SK-N-SH (cell line): ENCODE measurements at regions not wholly inside any gene's neighbourhood (a gene's known extent, or its start where the extent isn't known, plus 50 kb on each side); places are given as distances from the start of the nearest gene placed in this dataset.

ENCODE experiments used
- CTCF ChIA-PET: fragments of 300-600, 350-600 bp; formaldehyde crosslinking; extraction: SDS; loops from one replicate; lab custom pipeline; 2021; lab: Yijun Ruan, JAX
- POLR2A ChIA-PET: fragments of 350-600 bp; sonication (Branson Sonifier 250); formaldehyde crosslinking; extraction: SDS; loops from one replicate; lab custom pipeline; 2020; ENCODE audit warnings: antibody characterized with exemption, inconsistent platforms; lab: Yijun Ruan, JAX
- DNase-seq: peaks from one replicate; pipeline ENCODE4 v3.0.0; 2012
- H2AFZ ChIP-seq: fragments of 200-600 bp; sonication (generic); 2 replicates; pipeline ENCODE4 v1.8.1; 2016; ENCODE audit warnings: antibody characterized with exemption, mild to moderate bottlenecking, low read depth
- H3F3A ChIP-seq: fragments of 200-600 bp; sonication (generic); replicated peaks from 2 replicates; pipeline ENCODE3; 2016; ENCODE audit warnings: antibody characterized with exemption, mild to moderate bottlenecking; ENCODE audit not compliant: insufficient read depth
- H3K27ac ChIP-seq, 2 experiments: fragments of 200-500 bp in 1 of 2; fragments of 200-600 bp in 1 of 2; sonication (Bioruptor generic) in 1 of 2; sonication (generic), shearing (Covaris generic) in 1 of 2; 2 replicates each; pipeline versions ENCODE4 v1.5.1 to v1.6.1; 2014 to 2016; ENCODE audit warnings: low read depth in 2 of 2, inconsistent platforms in 1 of 2, low read length in 1 of 2, mild to moderate bottlenecking in 1 of 2, mixed read lengths in 1 of 2
- H3K27me3 ChIP-seq: fragments of 200-600 bp; sonication (generic), shearing (Covaris generic); 2 replicates; pipeline ENCODE4 v1.6.1; 2016; ENCODE audit warnings: mixed run types; ENCODE audit not compliant: insufficient read depth
- H3K36me3 ChIP-seq, 2 experiments: fragments of 200-500 bp in 1 of 2; fragments of 200-600 bp in 1 of 2; sonication (Bioruptor generic) in 1 of 2; sonication (generic) in 1 of 2; replicated peaks in 1 of 2; 2 replicates each; pipeline versions ENCODE3 to v1.5.1; 2014 to 2016; ENCODE audit warnings: low read length in 1 of 2, mild to moderate bottlenecking in 1 of 2; ENCODE audit not compliant: insufficient read depth in 2 of 2, control insufficient read depth in 1 of 2
- H3K4me1 ChIP-seq, 2 experiments: fragments of 200-500 bp in 1 of 2; fragments of 200-600 bp in 1 of 2; sonication (Bioruptor generic) in 1 of 2; sonication (generic), shearing (Covaris generic) in 1 of 2; 2 replicates each; pipeline versions ENCODE4 v1.5.1 to v1.6.1; 2014 to 2016; ENCODE audit warnings: low read depth in 1 of 2, low read length in 1 of 2, mixed run types in 1 of 2; ENCODE audit not compliant: insufficient read depth in 2 of 2, control insufficient read depth in 1 of 2
- H3K4me2 ChIP-seq: fragments of 200-600 bp; sonication (generic), shearing (Covaris generic); 2 replicates; pipeline ENCODE4 v1.6.1; 2017; ENCODE audit warnings: mixed run types
- H3K4me3 ChIP-seq, 2 experiments: fragments of 200-500 bp in 1 of 2; fragments of 200-600 bp in 1 of 2; sonication (Bioruptor generic) in 1 of 2; sonication (generic), shearing (Covaris generic) in 1 of 2; 2 replicates each; pipeline versions ENCODE4 v1.5.1 to v1.8.1; 2014 to 2016; ENCODE audit warnings: low read depth in 2 of 2, inconsistent platforms in 1 of 2, low read length in 1 of 2, mild to moderate bottlenecking in 1 of 2, mixed read lengths in 1 of 2, moderate library complexity in 1 of 2
- H3K79me2 ChIP-seq: fragments of 200-600 bp; sonication (generic); 2 replicates; pipeline ENCODE4 v1.8.1; 2017; ENCODE audit warnings: mild to moderate bottlenecking; ENCODE audit not compliant: insufficient read depth
- H3K9ac ChIP-seq: fragments of 200-600 bp; sonication (generic); 2 replicates; pipeline ENCODE4 v1.6.1; 2017; ENCODE audit warnings: mixed run types
- H3K9me2 ChIP-seq: fragments of 200-600 bp; sonication (generic); 2 replicates; pipeline ENCODE4 v1.6.1; 2017; ENCODE audit warnings: mixed run types
- H3K9me3 ChIP-seq: fragments of 200-600 bp; sonication (generic); 2 replicates; pipeline ENCODE4 v1.6.1; 2017; ENCODE audit warnings: mixed run types, mild to moderate bottlenecking, moderate library complexity
- H4K20me1 ChIP-seq: fragments of 200-600 bp; sonication (generic); 2 replicates; pipeline ENCODE4 v1.6.1; 2017; ENCODE audit warnings: mild to moderate bottlenecking, mixed run types; ENCODE audit not compliant: insufficient read depth
- CHD2 ChIP-seq: fragments of 150-350 bp; IDR thresholded peaks from 2 replicates; pipeline ENCODE4 v1.6.1; 2018; ENCODE audit warnings: low read length; ENCODE audit not compliant: partially characterized antibody
- ELF1 ChIP-seq: IDR thresholded peaks from 2 replicates; pipeline ENCODE4 v1.4.0; 2012
- EZH2phosphoT487 ChIP-seq: fragments of 200-600 bp; sonication (generic); IDR thresholded peaks from 2 replicates; pipeline ENCODE4 v1.6.1; 2017; ENCODE audit warnings: low read depth, mixed run types, mild to moderate bottlenecking, antibody characterized with exemption, moderate library complexity, borderline replicate concordance
- FOXJ3 ChIP-seq: sonication (generic); formaldehyde crosslinking; IDR thresholded peaks from 2 replicates; pipeline ENCODE4 v1.5.1; 2020; ENCODE audit warnings: mild to moderate bottlenecking, missing genetic modification reagents
- GATA2 ChIP-seq: sonication (generic); formaldehyde crosslinking; IDR thresholded peaks from 2 replicates; pipeline ENCODE4 v1.5.0; 2020; ENCODE audit warnings: mild to moderate bottlenecking, missing genetic modification reagents
- IRF3 ChIP-seq: fragments of 150-350 bp; IDR thresholded peaks from 2 replicates; pipeline ENCODE4 v1.6.1; 2016; ENCODE audit warnings: mild to moderate bottlenecking, low read depth, low read length
- JUND ChIP-seq: IDR thresholded peaks from 2 replicates; pipeline ENCODE4 v1.4.0; 2012
- MEF2A ChIP-seq: IDR thresholded peaks from 2 replicates; pipeline ENCODE4 v1.4.0; 2012; ENCODE audit warnings: low read depth, borderline replicate concordance
- MXI1 ChIP-seq: IDR thresholded peaks from 2 replicates; pipeline ENCODE4 v1.6.1; 2012; ENCODE audit warnings: mild to moderate bottlenecking, low read depth, low read length, improper control_type of control experiment
- NRF1 ChIP-seq: IDR thresholded peaks from 2 replicates; pipeline ENCODE4 v1.6.1; 2012; ENCODE audit warnings: low read depth, mild to moderate bottlenecking, low read length
- POLR2AphosphoS5 ChIP-seq: IDR thresholded peaks from 2 replicates; pipeline ENCODE4 v1.6.1; 2012; ENCODE audit warnings: low read depth, low read length
- RAD21 ChIP-seq: IDR thresholded peaks from 2 replicates; pipeline ENCODE4 v1.6.1; 2012; ENCODE audit warnings: mild to moderate bottlenecking, low read length
- RCOR1 ChIP-seq: fragments of 150-350 bp; IDR thresholded peaks from 2 replicates; pipeline ENCODE4 v1.6.1; 2017; ENCODE audit warnings: antibody characterized with exemption, low read length
- RFX5 ChIP-seq: IDR thresholded peaks from 2 replicates; pipeline ENCODE4 v1.6.1; 2012; ENCODE audit warnings: mild to moderate bottlenecking, improper control_type of control experiment, low read length
- RXRA ChIP-seq: IDR thresholded peaks from 2 replicates; pipeline ENCODE4 v1.4.0; 2012; ENCODE audit warnings: low read depth, mild to moderate bottlenecking, borderline replicate concordance
- SIN3A ChIP-seq: IDR thresholded peaks from 2 replicates; pipeline ENCODE4 v1.6.1; 2012; ENCODE audit warnings: low read depth, mild to moderate bottlenecking, low read length, moderate library complexity, borderline replicate concordance
- TCF12 ChIP-seq: IDR thresholded peaks from 2 replicates; pipeline ENCODE4 v1.4.0; 2012
- TEAD4 ChIP-seq: IDR thresholded peaks from 2 replicates; pipeline ENCODE4 v1.4.0; 2012; ENCODE audit warnings: mild to moderate bottlenecking, borderline replicate concordance; ENCODE audit not compliant: insufficient read depth
- WGBS: methylation state at CpG from one replicate; pipeline ENCODE4 v1.1.6; 2017; ENCODE audit warnings: low lambda C conversion rate; 5-methylcytosine and 5-hydroxymethylcytosine counted together
- TF ChIP-seq, protein P1 (sequence below): IDR thresholded peaks from 2 replicates; pipeline ENCODE4 v1.4.0; 2012; ENCODE audit warnings: low read depth
- TF ChIP-seq, protein P2 (sequence below): fragments of 200-600 bp; sonication (generic); IDR thresholded peaks from 2 replicates; pipeline ENCODE4 v1.6.1; 2017; ENCODE audit warnings: antibody characterized with exemption, mild to moderate bottlenecking, moderate library complexity

- no peak for DNase-seq
- Histone ChIP-seq H2AFZ (no peak overlapping the region), H3K27ac (no peak overlapping the region), H3K9me2 (no peaks in the 10 kb centered on the region), H3K79me2 (no peaks in the 10 kb centered on the region), H3K4me3 (no peak overlapping the region), H3K27me3 (no peaks in the 10 kb centered on the region), H3K4me2 (no peak overlapping the region), H3K4me1 (no peaks in the 10 kb centered on the region; a peak in 1 of 4 replicates), H3K36me3 (no peaks in the 10 kb centered on the region), H3K9ac (no peak overlapping the region), H4K20me1 (no peaks in the 10 kb centered on the region), H3K9me3 (no peaks in the 10 kb centered on the region), H3F3A (no peaks in the 10 kb centered on the region)
- TF ChIP-seq NRF1: no peak
- TF ChIP-seq FOXJ3 (CRISPR knock-in tag): no peak
- no peak for TF ChIP-seq EZH2phosphoT487
- TF ChIP-seq MXI1: no peak
- no peak for TF ChIP-seq SIN3A
- no peak for TF ChIP-seq POLR2AphosphoS5
- no peak for TF ChIP-seq RCOR1
- TF ChIP-seq GATA2 (CRISPR knock-in tag): no peak
- no peak for TF ChIP-seq CHD2
- no peak for TF ChIP-seq RXRA
- no peak for TF ChIP-seq TCF12
- no peak for TF ChIP-seq MEF2A
- no peak for TF ChIP-seq ELF1
- POLR2A ChIA-PET: no interaction called here
- CTCF ChIA-PET: interaction anchor here (0.8 to 1.4 kb wide), 2 partner anchors 11 to 16 kb away, joined by 3 read pairs; no protein-coding TSS in a partner anchor
Measured at GRCh38 chr3:34783876-34784275, 855.4 kb upstream of the ARPP21 start.

DNA sequence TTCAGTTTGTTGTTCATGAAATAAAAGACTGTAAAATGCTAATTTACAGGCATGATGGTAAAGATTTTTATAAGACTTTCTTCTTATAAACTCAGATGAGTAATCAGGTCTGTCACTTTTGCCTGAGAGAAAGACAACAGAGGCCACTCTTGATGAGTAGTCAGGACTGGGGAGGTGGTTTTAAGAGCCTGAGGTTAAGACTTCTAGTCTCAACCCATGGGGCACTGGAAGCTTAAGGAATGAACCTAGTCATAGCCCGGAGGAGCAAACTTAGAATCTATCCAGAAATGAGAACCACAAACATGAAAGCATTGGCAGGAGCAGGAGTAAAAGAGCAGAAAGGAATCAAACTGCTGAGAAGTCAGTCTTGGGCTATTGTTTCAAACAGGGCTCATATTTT lies 846.3 kb upstream of the ARPP21 start:
- no peak for TF ChIP-seq NRF1
- no peak for TF ChIP-seq MEF2A
- TF ChIP-seq CHD2: no peak
- TF ChIP-seq EZH2phosphoT487: no peak
- no peak for TF ChIP-seq TCF12
- TF ChIP-seq RAD21: no peak
- no peak for TF ChIP-seq RFX5
- no peak for TF ChIP-seq TEAD4
- TF ChIP-seq RCOR1: no peak
- TF ChIP-seq, protein P1, sequence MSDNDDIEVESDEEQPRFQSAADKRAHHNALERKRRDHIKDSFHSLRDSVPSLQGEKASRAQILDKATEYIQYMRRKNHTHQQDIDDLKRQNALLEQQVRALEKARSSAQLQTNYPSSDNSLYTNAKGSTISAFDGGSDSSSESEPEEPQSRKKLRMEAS: no peak
- TF ChIP-seq, protein P2, sequence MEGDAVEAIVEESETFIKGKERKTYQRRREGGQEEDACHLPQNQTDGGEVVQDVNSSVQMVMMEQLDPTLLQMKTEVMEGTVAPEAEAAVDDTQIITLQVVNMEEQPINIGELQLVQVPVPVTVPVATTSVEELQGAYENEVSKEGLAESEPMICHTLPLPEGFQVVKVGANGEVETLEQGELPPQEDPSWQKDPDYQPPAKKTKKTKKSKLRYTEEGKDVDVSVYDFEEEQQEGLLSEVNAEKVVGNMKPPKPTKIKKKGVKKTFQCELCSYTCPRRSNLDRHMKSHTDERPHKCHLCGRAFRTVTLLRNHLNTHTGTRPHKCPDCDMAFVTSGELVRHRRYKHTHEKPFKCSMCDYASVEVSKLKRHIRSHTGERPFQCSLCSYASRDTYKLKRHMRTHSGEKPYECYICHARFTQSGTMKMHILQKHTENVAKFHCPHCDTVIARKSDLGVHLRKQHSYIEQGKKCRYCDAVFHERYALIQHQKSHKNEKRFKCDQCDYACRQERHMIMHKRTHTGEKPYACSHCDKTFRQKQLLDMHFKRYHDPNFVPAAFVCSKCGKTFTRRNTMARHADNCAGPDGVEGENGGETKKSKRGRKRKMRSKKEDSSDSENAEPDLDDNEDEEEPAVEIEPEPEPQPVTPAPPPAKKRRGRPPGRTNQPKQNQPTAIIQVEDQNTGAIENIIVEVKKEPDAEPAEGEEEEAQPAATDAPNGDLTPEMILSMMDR: no peak
- no peak for TF ChIP-seq POLR2AphosphoS5
- no peak for TF ChIP-seq JUND
- no peak for TF ChIP-seq IRF3
- Histone ChIP-seq H3K4me3 (no peak overlapping the region), H4K20me1 (no peaks in the 10 kb centered on the region), H3K27me3 (no peaks in the 10 kb centered on the region), H3K79me2 (no peaks in the 10 kb centered on the region), H3K9me2 (no peaks in the 10 kb centered on the region), H3K36me3 (no peaks in the 10 kb centered on the region), H3F3A (no peaks in the 10 kb centered on the region), H3K4me1 (no peaks in the 10 kb centered on the region), H3K27ac (no peak overlapping the region), H3K4me2 (no peak overlapping the region), H3K9ac (no peak overlapping the region), H3K9me3 (no peaks in the 10 kb centered on the region), H2AFZ (no peak overlapping the region)
- WGBS: 55% methylated on average over 1 of the region's 1 CpG
- POLR2A ChIA-PET: no interaction called here
- DNase-seq: no peak
- CTCF ChIA-PET: interaction anchor here (1.1 kb wide), 1 partner anchor 101 kb away, joined by 3 read pairs; no protein-coding TSS in a partner anchor
